ENCODE measurements at regions not wholly inside any gene's neighbourhood (a gene's known extent, or its start where the extent isn't known, plus 50 kb on each side); places are given as distances from the start of the nearest gene placed in this dataset.

DNA sequence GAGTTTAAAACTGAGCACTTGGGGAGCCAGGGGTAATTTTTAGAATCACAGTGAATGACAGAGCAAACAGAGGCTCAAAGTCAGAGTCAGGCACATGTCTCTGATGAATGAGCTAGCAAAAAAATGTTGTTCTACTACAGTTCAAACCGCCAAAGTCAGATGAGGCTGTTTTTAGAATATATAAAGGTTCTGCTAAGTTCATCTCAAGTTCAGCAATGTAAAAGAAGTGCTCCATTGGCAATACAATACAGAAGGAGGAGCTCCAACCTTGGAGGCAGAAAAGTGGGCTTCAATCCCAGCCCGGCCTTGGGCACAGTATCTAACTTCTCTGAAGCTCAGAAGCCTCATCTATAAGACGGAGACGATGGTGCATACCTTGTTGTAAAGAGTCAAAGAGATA, 70.1 kb upstream of the IPO5 start:
- intact Hi-C loops (cut with DNase I), result no loop called here

GRCh38 chr13:97884707-97885468, 68.6 kb upstream of the IPO5 start:
- DNase-seq, result no peak
- WGBS, 3 donors, result 81 to 83% (median 82%) methylated on average over 9 of the region's 9 CpGs
- TF ChIP-seq EP300 (IDR thresholded peaks at IDR 0.05) (no peak), CTCF (IDR thresholded peaks at IDR 0.05) (no peak), POLR2A (IDR thresholded peaks at IDR 0.05) (no peak)
- Histone ChIP-seq H3K27ac (no peak overlapping the region), H3K36me3 (no peaks in the 10 kb centered on the region), H3K4me3 (no peak overlapping the region), H3K27me3 (no peaks in the 10 kb centered on the region), H3K4me1 (ENCODE audit: insufficient read depth) (no peaks in the 10 kb centered on the region), H3K9me3 (no peaks in the 10 kb centered on the region)
- intact Hi-C loops (cut with DNase I), result no loop called here

More for the DNA sequence above, 70.1 kb upstream of the IPO5 start:
- Histone ChIP-seq H3K27ac (no peak overlapping the region), H3K4me3 (no peak overlapping the region), H3K9me3 (no peaks in the 10 kb centered on the region), H3K27me3 (no peaks in the 10 kb centered on the region), H3K36me3 (no peaks in the 10 kb centered on the region), H3K4me1 (ENCODE audit: insufficient read depth) (no peaks in the 10 kb centered on the region)
- DNase-seq, result no peak
- TF ChIP-seq CTCF (IDR thresholded peaks at IDR 0.05) (no peak), POLR2A (IDR thresholded peaks at IDR 0.05) (no peak), EP300 (IDR thresholded peaks at IDR 0.05) (no peak)
- WGBS, 3 donors, result 19 to 25% (median 24%) methylated on average over 4 of the region's 4 CpGs

DNA sequence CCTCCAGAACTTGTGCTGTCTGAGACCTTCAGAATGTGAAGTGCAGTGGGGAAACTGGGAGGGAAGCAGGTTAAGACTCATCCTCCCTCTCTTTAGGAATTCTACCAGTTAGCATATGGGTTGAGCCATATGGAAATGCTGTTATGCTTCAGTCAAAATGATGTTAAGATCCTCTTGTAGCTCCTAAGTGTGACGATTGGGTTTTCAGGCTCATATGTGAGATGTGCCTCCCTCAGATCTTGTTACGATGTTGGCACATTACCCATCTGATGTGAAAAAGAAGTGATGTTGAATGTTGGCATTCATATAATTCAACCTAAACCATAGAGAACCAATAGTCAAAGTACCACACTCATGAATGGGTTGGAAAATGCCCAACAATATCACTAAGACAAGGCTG, 67.8 kb upstream of the IPO5 start:
- Histone ChIP-seq H3K4me3 (no peak overlapping the region), H3K4me1 (ENCODE audit: insufficient read depth) (no peaks in the 10 kb centered on the region), H3K27ac (no peak overlapping the region), H3K9me3 (no peaks in the 10 kb centered on the region), H3K27me3 (no peaks in the 10 kb centered on the region), H3K36me3 (no peaks in the 10 kb centered on the region)
- intact Hi-C loops (cut with DNase I), result no loop called here
- TF ChIP-seq CTCF (IDR thresholded peaks at IDR 0.05) (no peak), EP300 (IDR thresholded peaks at IDR 0.05) (no peak), POLR2A (IDR thresholded peaks at IDR 0.05) (no peak)
- no peak for DNase-seq
- WGBS, 3 donors, result 85 to 90% (median 86%) methylated on average over 2 of the region's 2 CpGs

GRCh38 chr13:97889803-97890202, 63.7 kb upstream of the IPO5 start:
- no peak for DNase-seq

More at GRCh38 chr13:97889803-97890202, 63.7 kb upstream of the IPO5 start:
- H3K4me3 ChIP-seq, result no peak overlapping the region
- no peak for TF ChIP-seq EP300 (IDR thresholded peaks at IDR 0.05)
- TF ChIP-seq CTCF (IDR thresholded peaks at IDR 0.05), result no peak
- no peak for TF ChIP-seq POLR2A (IDR thresholded peaks at IDR 0.05)
- intact Hi-C loops (cut with DNase I), result no loop called here
- no peaks in the 10 kb centered on the region for H3K27me3 ChIP-seq
- H3K27ac ChIP-seq, result no peak overlapping the region
- H3K4me1 ChIP-seq (ENCODE audit: insufficient read depth), result no peaks in the 10 kb centered on the region
- 76 to 79% (median 77%) methylated on average over 1 of the region's 1 CpG for WGBS, 3 donors
- no peaks in the 10 kb centered on the region for H3K36me3 ChIP-seq
- H3K9me3 ChIP-seq, result no peaks in the 10 kb centered on the region
